Fibroblast of villous mesenchyme (primary cell): ENCODE measurements at regions not wholly inside any gene's neighbourhood (a gene's known extent, or its start where the extent isn't known, plus 50 kb on each side); places are given as distances from the start of the nearest gene placed in this dataset.

ENCODE experiments used
- DNase-seq: peaks from one replicate; pipeline ENCODE4 v3.0.0-alpha.2; 2010; ENCODE audit warnings: low read depth
- H3K4me3 ChIP-seq: 2 replicates; pipeline ENCODE4 v1.5.1; 2011; ENCODE audit warnings: low read depth, mild to moderate bottlenecking, low read length
- CTCF ChIP-seq: IDR thresholded peaks from 2 replicates; pipeline ENCODE4 v1.5.1; 2012; ENCODE audit warnings: low read depth, mild to moderate bottlenecking, low read length; ENCODE audit not compliant: insufficient read depth

GRCh38 chr22:49259839-49260615, 567.6 kb downstream of the BRD1 start:
- DNase-seq, result no peak
- no peak overlapping the region for H3K4me3 ChIP-seq
- TF ChIP-seq CTCF, result no peak

- DNase-seq, result no peak
- no peak for TF ChIP-seq CTCF
- H3K4me3 ChIP-seq, result no peak overlapping the region
Observed at GRCh38 chr22:49258107-49259010, 569.3 kb downstream of the BRD1 start.

GRCh38 chr22:49257551-49257961, 570.1 kb downstream of the BRD1 start:
- no peak for DNase-seq
- TF ChIP-seq CTCF, result no peak
- H3K4me3 ChIP-seq, result no peak overlapping the region

- no peak for TF ChIP-seq CTCF
- DNase-seq, result no peak
- no peak overlapping the region for H3K4me3 ChIP-seq
Observed at GRCh38 chr22:49255741-49256318, 571.8 kb downstream of the BRD1 start.

- no peak for DNase-seq
- TF ChIP-seq CTCF, result no peak
Observed at GRCh38 chr22:49255154-49255553, 572.5 kb downstream of the BRD1 start.

GRCh38 chr22:49253656-49254055, 574.0 kb downstream of the BRD1 start:
- DNase-seq, result no peak

More at GRCh38 chr22:49255154-49255553, 572.5 kb downstream of the BRD1 start:
- H3K4me3 ChIP-seq, result no peak overlapping the region

More at GRCh38 chr22:49253656-49254055, 574.0 kb downstream of the BRD1 start:
- H3K4me3 ChIP-seq, result no peak overlapping the region
- TF ChIP-seq CTCF, result no peak
